Aorta (tissue), 5 donors: ENCODE measurements at regions not wholly inside any gene's neighbourhood (a gene's known extent, or its start where the extent isn't known, plus 50 kb on each side); places are given as distances from the start of the nearest gene placed in this dataset.
"Not testable (repeated sequence)": the region's sequence is repeated elsewhere in the genome, so short reads cannot be mapped to it uniquely, and the experiment has no call there.

Experiments
- ATAC-seq: fragments of 200-7000 bp; cut with Tn5 transposase; one replicate; pipeline ENCODE4 v1.9.1; 2022; ENCODE audit warnings: moderate library complexity; ENCODE audit not compliant: low FRiP score
- DNase-seq, 2 donors: peaks; one replicate each; pipeline ENCODE4 v3.0.0-alpha.2; 2020
- H3K27ac ChIP-seq, 2 donors: one replicate each; pipeline ENCODE4 v1.5.1; 2013; ENCODE audit warnings: low read length in 2 of 2, mild to moderate bottlenecking in 2 of 2, moderate library complexity in 2 of 2, control low read depth in 1 of 2, inconsistent platforms in 1 of 2, low read depth in 1 of 2
- H3K27me3 ChIP-seq, 2 donors: one replicate each; pipeline ENCODE4 v1.6.1; 2013; ENCODE audit warnings: control low read depth in 1 of 2, low read length in 1 of 2, mild to moderate bottlenecking in 1 of 2, moderate library complexity in 1 of 2; ENCODE audit not compliant: insufficient read depth in 2 of 2, control insufficient read depth in 1 of 2
- H3K36me3 ChIP-seq, 2 donors: one replicate each; pipeline ENCODE4 v1.6.1; 2013; ENCODE audit warnings: control low read depth in 1 of 2, low read length in 1 of 2, mild to moderate bottlenecking in 1 of 2; ENCODE audit not compliant: insufficient read depth in 2 of 2, control insufficient read depth in 1 of 2
- H3K4me1 ChIP-seq, 2 donors: one replicate each; pipeline ENCODE4 v1.6.1; 2013; ENCODE audit warnings: low read length in 2 of 2, control low read depth in 1 of 2, mild to moderate bottlenecking in 1 of 2, moderate library complexity in 1 of 2; ENCODE audit not compliant: insufficient read depth in 2 of 2, control insufficient read depth in 1 of 2
- H3K4me3 ChIP-seq, 2 donors: one replicate each; pipeline ENCODE4 v1.5.1; 2013; ENCODE audit warnings: low read length in 2 of 2, control low read depth in 1 of 2, mild to moderate bottlenecking in 1 of 2
- H3K9me3 ChIP-seq: one replicate; pipeline ENCODE4 v1.6.1; 2013; ENCODE audit warnings: mild to moderate bottlenecking, low read length; ENCODE audit not compliant: control insufficient read depth
- WGBS, 2 donors: extraction: QIAGEN DNeasy Blood & Tissue Kit; methylation state at CpG; one replicate each; pipeline ENCODE4 v1.1.7; 2013; 5-methylcytosine and 5-hydroxymethylcytosine counted together
- intact Hi-C, 2 donors: fragments of 100-400 bp; cut with DNase I; formaldehyde crosslinking; loops; one replicate each; pipeline versions ENCODE4 v1.14.2 to v1.15.0; 2022
- donor health status: healthy with polysubstance abuse.
- donor health status: Bipolar disorder and iron deficiency.
- donor health status: DM: no; HTN: no; CAD: no.
- donor health status: DM: no; HTN: no; CAD: no.
- donor health status: DM: yes; HTN: yes; CAD: no.

DNA sequence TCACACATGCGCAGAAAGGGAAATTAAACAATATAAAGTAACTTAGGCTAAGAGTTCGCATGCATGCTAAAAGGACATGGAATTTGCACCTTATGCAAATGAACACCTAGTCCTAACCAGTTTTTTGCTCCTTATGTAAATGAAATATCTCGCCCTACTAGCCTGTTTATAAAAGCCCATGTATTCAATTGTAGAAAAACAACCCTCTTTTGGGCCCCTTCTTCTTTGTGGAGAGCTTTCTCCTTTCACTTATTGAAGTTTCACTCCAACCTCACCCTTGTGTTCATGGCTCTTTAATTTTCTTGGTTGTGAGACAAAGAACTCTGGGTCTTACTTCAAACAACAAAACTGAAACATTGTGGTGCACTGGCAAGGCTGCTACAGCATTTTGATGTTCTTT is 333.4 kb upstream of the ATXN7L3B start:
- Histone ChIP-seq H3K4me1 (no peaks in the 10 kb centered on the region), H3K4me3 (no peak overlapping the region), H3K27ac (no peak overlapping the region), H3K27me3 (no peaks in the 10 kb centered on the region), H3K9me3 (no peaks in the 10 kb centered on the region), H3K36me3 (no peaks in the 10 kb centered on the region)
- intact Hi-C loops = no loop called here
- no peak for ATAC-seq
- DNase-seq = no peak
- 80 to 81% methylated on average over 3 of the region's 3 CpGs for WGBS, 2 donors

DNA sequence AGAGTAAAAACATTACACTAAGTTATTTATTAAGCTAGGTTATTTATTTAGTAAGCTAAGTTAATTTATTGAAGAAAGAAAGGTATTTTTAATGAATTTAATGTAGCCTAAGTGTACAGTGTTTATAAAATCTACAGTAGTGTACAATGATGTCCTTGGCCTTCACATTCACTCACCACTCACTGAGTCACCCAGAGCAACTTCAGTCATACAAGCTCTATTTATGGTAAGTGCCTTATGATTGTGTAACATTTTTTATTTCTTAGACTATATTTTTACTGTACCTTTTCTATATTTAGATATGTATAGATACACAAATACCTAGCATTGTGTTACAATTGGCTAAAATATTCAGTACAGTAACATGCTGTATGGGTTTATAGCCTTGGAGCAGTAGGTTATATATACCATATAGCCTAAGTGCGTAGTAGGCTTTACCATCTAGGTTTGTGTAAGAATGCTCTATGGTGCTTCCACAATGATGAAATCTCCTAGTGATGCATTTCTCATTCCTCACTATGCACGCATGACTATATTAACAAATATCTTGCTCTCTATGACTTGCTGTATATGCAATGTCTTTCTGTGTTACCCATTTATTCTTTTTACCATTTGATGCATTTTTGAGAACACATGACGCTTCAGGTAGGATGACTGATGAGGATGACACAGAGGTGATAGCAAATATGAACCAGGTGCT is 309.6 kb upstream of the ATXN7L3B start:
- DNase-seq = no peak
- H3K4me3 ChIP-seq = no peak overlapping the region
- H3K36me3 ChIP-seq = no peaks in the 10 kb centered on the region
- H3K27ac ChIP-seq = no peak overlapping the region
- no peaks in the 10 kb centered on the region for H3K27me3 ChIP-seq
- no peak for ATAC-seq
- 86 to 93% methylated on average over 3 of the region's 3 CpGs for WGBS, 2 donors
- intact Hi-C loops = no loop called here
- H3K9me3 ChIP-seq = no peaks in the 10 kb centered on the region
- H3K4me1 ChIP-seq = no peaks in the 10 kb centered on the region

- Histone ChIP-seq H3K27ac (no peak overlapping the region), H3K4me1 (no peaks in the 10 kb centered on the region), H3K4me3 (no peak overlapping the region), H3K36me3 (no peaks in the 10 kb centered on the region), H3K9me3 (no peaks in the 10 kb centered on the region), H3K27me3 (no peaks in the 10 kb centered on the region)
- DNase-seq = no peak
- intact Hi-C loops = no loop called here
- ATAC-seq = no peak
Measured at GRCh38 chr12:74229671-74230070, 308.0 kb upstream of the ATXN7L3B start.

DNA sequence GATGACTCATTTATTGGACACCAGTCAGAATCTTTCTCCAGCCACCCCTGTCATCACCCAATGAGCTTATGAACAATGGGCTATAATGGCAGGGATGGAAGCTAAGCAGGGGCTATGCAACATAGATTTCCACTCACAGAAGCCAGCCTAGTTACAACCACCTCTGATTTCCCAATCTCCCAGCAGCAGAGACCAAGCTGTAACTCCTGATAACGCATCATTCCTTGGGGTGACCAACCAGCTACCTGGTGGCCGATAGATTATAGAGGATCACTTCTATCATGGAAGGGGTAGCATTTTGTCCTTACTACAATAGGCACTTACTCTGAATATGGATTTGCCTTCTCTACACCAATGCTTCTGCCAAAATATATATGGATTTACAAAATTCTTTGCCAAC is 302.3 kb upstream of the ATXN7L3B start:
- no peak for ATAC-seq
- WGBS, 2 donors = 90 to 93% methylated on average over 2 of the region's 2 CpGs
- no peak for DNase-seq
- Histone ChIP-seq H3K27ac (no peak overlapping the region), H3K9me3 (peaks cover 2% of the 10 kb centered on the region), H3K4me1 (no peaks in the 10 kb centered on the region), H3K27me3 (no peaks in the 10 kb centered on the region), H3K36me3 (no peaks in the 10 kb centered on the region), H3K4me3 (no peak overlapping the region)
- intact Hi-C loops = no loop called here

- intact Hi-C loops = no loop called here
- no peaks in the 10 kb centered on the region for H3K27me3 ChIP-seq
- no peaks in the 10 kb centered on the region for H3K9me3 ChIP-seq
- WGBS, 2 donors = 64 to 71% methylated on average over 1 of the region's 1 CpG
- H3K4me3 ChIP-seq = no peak overlapping the region
- H3K36me3 ChIP-seq = no peaks in the 10 kb centered on the region
- no peak overlapping the region for H3K27ac ChIP-seq
- H3K4me1 ChIP-seq = no peaks in the 10 kb centered on the region
- ATAC-seq (no peak), DNase-seq (no peak)
Measured at GRCh38 chr12:74241341-74241740, 296.3 kb upstream of the ATXN7L3B start.

DNA sequence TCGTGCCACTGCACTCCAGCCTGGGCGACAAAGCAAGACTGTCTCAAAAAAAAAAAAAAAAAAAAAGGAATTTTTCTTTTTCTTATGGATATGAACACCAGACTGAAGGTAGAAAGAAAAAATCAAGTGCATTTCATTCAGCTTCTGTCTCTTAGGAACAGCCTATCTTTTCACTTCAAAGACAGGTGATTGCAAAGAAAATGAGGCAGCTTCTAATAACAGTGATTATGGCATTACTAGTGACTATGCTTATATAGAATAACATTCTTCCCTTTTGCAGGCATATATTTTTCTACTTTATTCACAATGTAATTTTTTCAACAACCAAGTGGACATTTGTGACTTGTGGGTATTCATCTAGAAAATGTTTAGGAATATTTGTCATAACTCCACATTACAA is 295.5 kb upstream of the ATXN7L3B start:
- no peaks in the 10 kb centered on the region for H3K27me3 ChIP-seq
- H3K36me3 ChIP-seq = no peaks in the 10 kb centered on the region
- DNase-seq = no peak
- no peaks in the 10 kb centered on the region for H3K4me1 ChIP-seq
- H3K9me3 ChIP-seq = no peaks in the 10 kb centered on the region
- 90 to 96% methylated on average over 2 of the region's 2 CpGs for WGBS, 2 donors
- no peak for ATAC-seq
- H3K27ac ChIP-seq = no peak overlapping the region
- H3K4me3 ChIP-seq = no peak overlapping the region
- intact Hi-C loops = no loop called here

- DNase-seq = no peak
- no peaks in the 10 kb centered on the region for H3K9me3 ChIP-seq
- no peak overlapping the region for H3K27ac ChIP-seq
- no peaks in the 10 kb centered on the region for H3K27me3 ChIP-seq
- ATAC-seq = no peak
- intact Hi-C loops = no loop called here
- H3K4me1 ChIP-seq = no peaks in the 10 kb centered on the region
- WGBS, 2 donors = 97 to 100% methylated on average over 1 of the region's 1 CpG
- H3K36me3 ChIP-seq = no peaks in the 10 kb centered on the region
- no peak overlapping the region for H3K4me3 ChIP-seq
Measured at GRCh38 chr12:74245458-74245857, 292.2 kb upstream of the ATXN7L3B start.

- Histone ChIP-seq H3K9me3 (no peaks in the 10 kb centered on the region), H3K27me3 (no peaks in the 10 kb centered on the region), H3K4me1 (no peaks in the 10 kb centered on the region), H3K36me3 (no peaks in the 10 kb centered on the region), H3K27ac (no peak overlapping the region), H3K4me3 (no peak overlapping the region)
- intact Hi-C loops = no loop called here
- ATAC-seq = no peak
- DNase-seq = no peak
- 73 to 86% methylated on average over 1 of the region's 1 CpG for WGBS, 2 donors
Measured at GRCh38 chr12:74250891-74251290, 286.7 kb upstream of the ATXN7L3B start.

DNA sequence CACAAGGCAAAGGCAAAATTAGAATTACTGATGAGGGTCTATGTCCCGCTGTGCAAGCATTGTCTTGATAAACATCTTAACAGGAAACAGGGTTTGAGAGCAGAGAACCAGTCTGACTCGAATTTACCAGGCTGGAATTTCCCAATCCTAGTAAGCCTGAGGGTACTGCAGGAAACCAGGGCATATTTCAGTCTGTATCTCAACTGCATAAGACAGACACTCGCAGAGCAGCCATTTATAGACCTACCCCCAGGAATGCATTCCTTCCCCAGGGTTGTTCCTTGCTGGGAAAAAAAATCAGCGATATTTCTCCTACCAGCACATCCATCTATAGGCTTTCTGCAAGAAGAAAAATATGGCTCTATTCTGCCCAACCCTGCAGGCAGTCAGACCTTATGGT is 283.8 kb upstream of the ATXN7L3B start:
- H3K27me3 ChIP-seq, ATAC-seq, DNase-seq, intact Hi-C loops, H3K9me3 ChIP-seq, H3K4me1 ChIP-seq, H3K4me3 ChIP-seq, H3K27ac ChIP-seq, H3K36me3 ChIP-seq: not testable (repeated sequence)
- WGBS, 2 donors = 68 to 70% methylated on average over 4 of the region's 4 CpGs
